ENCODE measurements at regions not wholly inside any gene's neighbourhood (a gene's known extent, or its start where the extent isn't known, plus 50 kb on each side); places are given as distances from the start of the nearest gene placed in this dataset.

DNA sequence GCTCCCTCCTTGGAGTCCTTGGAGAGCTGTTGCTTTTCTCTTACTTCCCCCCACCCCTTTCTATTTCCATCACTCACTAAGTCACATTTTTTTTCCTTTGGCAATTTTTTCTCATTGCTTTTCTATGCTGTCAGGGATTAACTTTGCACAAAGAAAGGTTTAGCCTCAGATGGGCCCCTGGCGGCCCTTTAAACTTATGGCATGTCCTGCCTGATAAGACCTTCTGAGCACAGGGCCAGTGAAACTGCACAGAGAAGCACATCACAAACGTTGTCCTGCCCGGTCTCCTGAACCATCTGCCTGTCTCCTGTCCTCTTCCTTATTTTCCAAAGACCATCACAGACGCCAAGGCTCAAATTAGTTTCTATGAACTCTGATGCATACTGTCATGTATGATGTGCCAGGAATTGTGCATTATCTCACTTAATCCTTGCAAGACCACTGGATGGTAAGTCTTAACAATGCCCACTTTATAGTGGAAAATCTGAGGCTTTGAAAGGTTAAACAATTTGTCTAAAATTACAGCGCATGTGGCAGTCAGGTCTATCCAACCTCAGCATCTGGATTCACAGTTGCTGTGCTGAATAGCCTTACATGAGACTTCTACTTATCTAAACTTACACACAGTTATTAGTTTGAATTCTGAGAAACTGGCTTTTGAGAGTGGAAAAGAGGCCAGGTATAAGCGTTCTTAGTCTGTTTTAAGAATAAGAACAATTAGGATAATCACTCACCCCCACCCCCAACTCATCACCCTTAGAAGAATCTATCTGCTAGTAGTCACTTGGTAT lies 648.1 kb downstream of the NTRK3 start:
- DNase-seq (ENCODE audit: extremely low read depth, low read depth) = no peak
- H3K4me3 ChIP-seq (replicated peaks; ENCODE audit: low read depth, low read length) = no peak overlapping the region

DNA sequence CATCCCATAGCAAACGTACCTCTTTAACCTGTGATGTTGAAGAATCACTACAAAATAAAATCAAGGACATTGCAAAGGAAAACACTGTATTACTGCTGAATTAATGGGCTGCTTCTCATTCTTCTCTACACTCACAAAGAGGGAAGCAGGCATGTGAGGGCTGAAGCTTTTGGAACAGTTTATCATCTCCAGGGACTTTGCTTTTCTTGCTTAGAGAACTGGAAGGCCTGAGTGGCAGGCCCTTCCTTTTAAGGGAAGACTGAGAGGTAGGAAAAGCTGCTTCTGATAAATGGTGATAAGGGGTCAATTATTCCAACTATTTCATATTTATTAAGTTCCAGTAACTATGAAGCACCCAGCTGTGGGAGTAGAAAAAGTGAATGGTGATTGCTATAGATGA lies 649.6 kb downstream of the NTRK3 start:
- DNase-seq (ENCODE audit: extremely low read depth, low read depth) = no peak
- TF ChIP-seq CTCF (IDR thresholded peaks at IDR 0.05; ENCODE audit: low read depth, low read length, missing control alignments) = no peak
- H3K4me3 ChIP-seq (replicated peaks; ENCODE audit: low read depth, low read length) = no peak overlapping the region

More for the DNA sequence above, 648.1 kb downstream of the NTRK3 start:
- TF ChIP-seq CTCF (IDR thresholded peaks at IDR 0.05; ENCODE audit: low read depth, low read length, missing control alignments) = no peak

- no peak overlapping the region for H3K4me3 ChIP-seq (replicated peaks; ENCODE audit: low read depth, low read length)
- TF ChIP-seq CTCF (IDR thresholded peaks at IDR 0.05; ENCODE audit: low read depth, low read length, missing control alignments) = peak; percentile 55
- DNase-seq (ENCODE audit: extremely low read depth, low read depth) = no peak
Observed at GRCh38 chr15:87604857-87605446, 651.6 kb downstream of the NTRK3 start.

DNA sequence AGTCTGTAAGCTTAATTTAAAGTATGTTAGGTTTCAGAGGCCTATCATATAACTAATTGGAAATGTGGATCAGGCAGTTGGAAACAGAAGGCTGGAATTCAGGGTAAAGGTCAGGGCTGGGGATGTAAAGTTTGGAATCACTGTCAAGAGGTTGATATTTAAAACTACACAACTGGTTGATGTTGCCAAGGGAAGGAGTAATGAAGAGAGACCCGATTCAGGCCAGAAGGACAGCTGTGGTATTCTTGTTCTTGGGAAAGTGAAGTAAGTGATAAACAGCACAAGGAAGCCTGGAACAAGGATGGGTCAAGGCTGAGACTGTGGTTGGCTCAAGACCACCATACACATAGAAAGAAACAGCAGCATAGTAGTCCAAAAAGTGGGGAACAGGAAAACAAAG lies 654.2 kb downstream of the NTRK3 start:
- DNase-seq (ENCODE audit: extremely low read depth, low read depth) = no peak
- TF ChIP-seq CTCF (IDR thresholded peaks at IDR 0.05; ENCODE audit: low read depth, low read length, missing control alignments) = no peak
- H3K4me3 ChIP-seq (replicated peaks; ENCODE audit: low read depth, low read length) = no peak overlapping the region

GRCh38 chr15:87599616-87600015 lies 656.9 kb downstream of the NTRK3 start:
- no peak for DNase-seq (ENCODE audit: extremely low read depth, low read depth)
- no peak overlapping the region for H3K4me3 ChIP-seq (replicated peaks; ENCODE audit: low read depth, low read length)
- TF ChIP-seq CTCF (IDR thresholded peaks at IDR 0.05; ENCODE audit: low read depth, low read length, missing control alignments) = no peak

- no peak overlapping the region for H3K4me3 ChIP-seq (replicated peaks; ENCODE audit: low read depth, low read length)
- no peak for TF ChIP-seq CTCF (IDR thresholded peaks at IDR 0.05; ENCODE audit: low read depth, low read length, missing control alignments)
- DNase-seq (ENCODE audit: extremely low read depth, low read depth) = no peak
Observed at GRCh38 chr15:87597346-87598052, 659.0 kb downstream of the NTRK3 start.
